ENCODE measurements at regions not wholly inside any gene's neighbourhood (a gene's known extent, or its start where the extent isn't known, plus 50 kb on each side); places are given as distances from the start of the nearest gene placed in this dataset.
"Not testable (repeated sequence)": the region's sequence is repeated elsewhere in the genome, so short reads cannot be mapped to it uniquely, and the experiment has no call there.

DNA sequence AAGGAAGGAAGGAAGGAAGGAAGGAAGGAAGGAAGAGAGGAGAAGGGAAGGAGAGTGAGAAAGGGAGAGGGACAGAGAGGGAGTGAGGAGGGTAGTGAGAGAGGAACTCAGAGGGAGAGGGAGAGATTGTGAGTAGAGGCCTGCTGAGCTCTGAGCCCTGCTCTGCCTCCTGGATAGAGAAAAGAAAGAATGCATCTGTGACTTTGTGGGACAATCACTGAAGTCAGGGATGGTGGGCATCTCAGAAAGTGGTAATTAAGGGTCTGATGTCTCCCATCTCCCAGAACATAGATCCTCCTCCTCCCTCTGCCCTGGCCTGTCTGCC lies 142.9 kb upstream of the BANK1 start:
- no peaks in the 10 kb centered on the region for H3K9me3 ChIP-seq (ENCODE audit: control insufficient read depth, low read length)
- H3K4me1 ChIP-seq (ENCODE audit: control insufficient read depth, insufficient read depth, low read length, poor library complexity, severe bottlenecking): no peaks in the 10 kb centered on the region
- H3K36me3 ChIP-seq (ENCODE audit: control insufficient read depth, insufficient read depth, low read length): no peaks in the 10 kb centered on the region
- no peak overlapping the region for H3K4me3 ChIP-seq (ENCODE audit: insufficient read depth, low read depth, low read length, poor library complexity, severe bottlenecking)
- H3K27ac ChIP-seq (ENCODE audit: insufficient read depth, low read length, poor library complexity, severe bottlenecking): no peak overlapping the region
- DNase-seq: no peak
- no peaks in the 10 kb centered on the region for H3K27me3 ChIP-seq (replicated peaks; ENCODE audit: control insufficient read depth, insufficient read depth, low read length, poor library complexity, severe bottlenecking)

DNA sequence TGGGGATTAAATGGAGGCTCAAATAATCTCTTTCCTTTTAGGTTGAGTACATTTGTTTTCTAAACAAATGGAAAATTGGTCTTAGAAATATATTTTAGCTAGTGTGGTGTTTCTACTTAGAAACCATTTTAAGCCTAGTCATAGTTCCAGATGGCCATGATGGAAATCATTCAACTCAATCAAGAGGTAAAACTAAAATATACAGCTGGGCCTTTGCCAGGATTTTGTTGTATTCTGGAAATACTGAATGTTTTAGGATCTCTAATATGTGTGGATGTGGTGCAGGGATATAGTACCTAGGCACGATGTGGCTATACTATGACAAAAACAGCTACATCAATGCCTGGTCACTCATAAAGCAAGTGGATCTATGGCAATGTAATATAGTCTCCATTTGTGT lies 146.0 kb upstream of the BANK1 start:
- no peaks in the 10 kb centered on the region for H3K27me3 ChIP-seq (replicated peaks; ENCODE audit: control insufficient read depth, insufficient read depth, low read length, poor library complexity, severe bottlenecking)
- no peaks in the 10 kb centered on the region for H3K4me1 ChIP-seq (ENCODE audit: control insufficient read depth, insufficient read depth, low read length, poor library complexity, severe bottlenecking)
- H3K9me3 ChIP-seq (ENCODE audit: control insufficient read depth, low read length): no peaks in the 10 kb centered on the region
- no peak overlapping the region for H3K4me3 ChIP-seq (ENCODE audit: insufficient read depth, low read depth, low read length, poor library complexity, severe bottlenecking)
- no peaks in the 10 kb centered on the region for H3K36me3 ChIP-seq (ENCODE audit: control insufficient read depth, insufficient read depth, low read length)
- DNase-seq: no peak
- H3K27ac ChIP-seq (ENCODE audit: insufficient read depth, low read length, poor library complexity, severe bottlenecking): no peak overlapping the region

DNA sequence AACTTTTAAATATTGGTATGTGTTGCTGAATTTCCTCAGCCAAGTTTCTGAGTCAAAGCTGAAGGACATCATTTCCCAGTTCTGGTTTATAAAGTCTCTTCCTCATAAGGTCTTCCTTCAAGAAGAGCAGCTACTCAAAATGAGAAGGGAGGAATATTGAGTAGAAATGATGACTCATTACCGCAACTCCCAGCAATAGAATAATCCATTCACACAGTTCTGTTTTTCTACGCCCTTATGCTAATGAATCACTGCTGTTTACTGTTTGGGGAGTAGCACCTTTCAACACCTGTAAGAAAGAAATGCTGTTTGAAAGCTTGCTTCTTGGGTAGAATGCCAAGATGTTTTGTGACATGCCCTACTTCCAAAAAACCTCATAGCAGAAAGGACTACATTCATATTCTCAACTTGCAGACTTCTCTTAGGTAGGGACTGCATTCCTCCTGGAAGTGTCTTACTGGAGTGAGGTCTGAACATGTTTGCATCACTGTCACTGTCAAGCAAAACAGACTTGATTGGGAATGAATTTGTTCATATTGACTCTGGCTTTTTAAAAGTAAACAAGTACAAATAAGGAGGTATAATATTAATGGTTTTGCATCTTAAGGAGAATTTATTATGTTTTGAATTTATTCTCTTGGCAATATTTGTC lies 147.2 kb upstream of the BANK1 start:
- Histone ChIP-seq H3K27ac (ENCODE audit: insufficient read depth, low read length, poor library complexity, severe bottlenecking) (no peak overlapping the region), H3K27me3 (replicated peaks; ENCODE audit: control insufficient read depth, insufficient read depth, low read length, poor library complexity, severe bottlenecking) (no peaks in the 10 kb centered on the region), H3K4me3 (ENCODE audit: insufficient read depth, low read depth, low read length, poor library complexity, severe bottlenecking) (no peak overlapping the region), H3K36me3 (ENCODE audit: control insufficient read depth, insufficient read depth, low read length) (no peaks in the 10 kb centered on the region), H3K9me3 (ENCODE audit: control insufficient read depth, low read length) (no peaks in the 10 kb centered on the region), H3K4me1 (ENCODE audit: control insufficient read depth, insufficient read depth, low read length, poor library complexity, severe bottlenecking) (no peaks in the 10 kb centered on the region)
- no peak for DNase-seq

DNA sequence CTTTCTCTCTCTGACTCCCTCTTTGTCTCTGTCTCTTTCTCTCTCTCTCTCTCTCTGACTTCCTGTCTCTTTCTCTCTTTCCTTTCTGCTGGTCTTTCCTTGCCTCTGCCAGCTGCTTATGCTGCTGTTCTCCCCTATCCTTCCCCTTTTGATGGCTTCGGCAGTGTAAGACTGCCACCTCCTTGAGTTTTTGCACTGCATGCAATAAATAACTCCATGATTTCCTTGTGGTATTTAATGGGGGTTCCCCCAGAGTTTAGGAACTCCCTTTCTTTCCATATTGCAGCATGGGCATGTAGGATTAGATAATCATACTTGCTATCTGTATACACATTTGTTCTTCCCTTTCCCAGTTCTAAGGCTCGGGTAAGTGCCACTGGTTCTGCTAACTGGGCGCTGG lies 157.8 kb upstream of the BANK1 start:
- not testable (repeated sequence) for H3K27ac ChIP-seq (ENCODE audit: insufficient read depth, low read length, poor library complexity, severe bottlenecking); H3K36me3 ChIP-seq (ENCODE audit: control insufficient read depth, insufficient read depth, low read length); H3K4me1 ChIP-seq (ENCODE audit: control insufficient read depth, insufficient read depth, low read length, poor library complexity, severe bottlenecking); H3K9me3 ChIP-seq (ENCODE audit: control insufficient read depth, low read length); DNase-seq; H3K4me3 ChIP-seq (ENCODE audit: insufficient read depth, low read depth, low read length, poor library complexity, severe bottlenecking); H3K27me3 ChIP-seq (replicated peaks; ENCODE audit: control insufficient read depth, insufficient read depth, low read length, poor library complexity, severe bottlenecking)

DNA sequence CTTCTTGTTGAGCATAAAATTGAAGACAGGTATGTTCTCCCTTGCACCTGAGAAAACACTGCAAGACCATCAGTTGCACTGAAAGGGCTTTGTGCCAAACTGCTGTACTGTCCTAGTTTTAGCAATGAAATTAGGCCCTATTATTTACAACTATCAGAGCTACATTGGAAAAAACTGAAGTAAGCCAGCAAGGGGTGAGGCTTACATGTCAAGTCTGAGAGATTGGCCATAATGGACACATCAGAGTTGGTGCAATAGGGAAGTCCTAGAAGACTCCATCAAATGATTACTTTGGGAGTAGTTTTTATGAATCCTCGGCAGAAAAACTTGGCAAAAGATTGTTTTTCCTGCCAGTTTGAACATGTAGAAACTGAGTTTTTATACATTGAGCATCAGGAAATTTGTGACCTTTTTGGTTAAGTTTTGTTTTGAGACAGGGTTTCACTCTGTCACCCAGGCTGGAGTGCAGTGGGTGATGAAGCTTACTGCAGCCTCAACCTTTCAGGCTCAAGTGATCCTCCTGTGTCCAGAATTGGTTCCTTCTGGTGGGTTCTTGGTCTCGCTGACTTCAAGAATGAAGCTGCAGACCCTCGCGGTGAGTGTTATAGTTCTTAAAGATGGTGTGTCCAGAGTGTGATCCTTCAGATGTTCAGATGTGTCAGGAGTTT lies 160.1 kb upstream of the BANK1 start:
- Histone ChIP-seq H3K27ac (ENCODE audit: insufficient read depth, low read length, poor library complexity, severe bottlenecking) (no peak overlapping the region), H3K4me3 (ENCODE audit: insufficient read depth, low read depth, low read length, poor library complexity, severe bottlenecking) (no peak overlapping the region), H3K4me1 (ENCODE audit: control insufficient read depth, insufficient read depth, low read length, poor library complexity, severe bottlenecking) (no peaks in the 10 kb centered on the region), H3K27me3 (replicated peaks; ENCODE audit: control insufficient read depth, insufficient read depth, low read length, poor library complexity, severe bottlenecking) (no peaks in the 10 kb centered on the region), H3K36me3 (ENCODE audit: control insufficient read depth, insufficient read depth, low read length) (no peaks in the 10 kb centered on the region), H3K9me3 (ENCODE audit: control insufficient read depth, low read length) (no peaks in the 10 kb centered on the region)
- no peak for DNase-seq

DNA sequence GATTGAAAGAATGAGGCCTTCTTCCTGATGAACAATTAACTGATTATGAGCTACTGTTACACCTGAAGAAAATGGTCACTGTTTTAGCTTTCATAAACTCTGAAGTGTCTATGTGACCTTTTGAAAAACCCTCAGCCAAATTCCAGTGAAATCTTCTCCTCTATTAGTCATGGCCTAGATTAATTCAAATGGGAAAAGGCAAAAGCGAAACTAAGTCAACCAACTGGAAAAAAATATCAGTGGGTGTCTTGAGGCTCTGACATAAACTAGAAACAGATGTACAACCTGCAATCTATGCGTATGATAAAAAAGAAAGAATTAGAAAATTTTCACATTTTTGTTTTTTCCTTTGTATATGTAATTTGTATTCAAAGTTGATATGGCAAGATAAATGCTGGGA lies 169.4 kb upstream of the BANK1 start:
- no peak for DNase-seq
- Histone ChIP-seq H3K36me3 (ENCODE audit: control insufficient read depth, insufficient read depth, low read length) (no peaks in the 10 kb centered on the region), H3K27ac (ENCODE audit: insufficient read depth, low read length, poor library complexity, severe bottlenecking) (no peak overlapping the region), H3K4me1 (ENCODE audit: control insufficient read depth, insufficient read depth, low read length, poor library complexity, severe bottlenecking) (no peaks in the 10 kb centered on the region), H3K9me3 (ENCODE audit: control insufficient read depth, low read length) (no peaks in the 10 kb centered on the region), H3K4me3 (ENCODE audit: insufficient read depth, low read depth, low read length, poor library complexity, severe bottlenecking) (no peak overlapping the region), H3K27me3 (replicated peaks; ENCODE audit: control insufficient read depth, insufficient read depth, low read length, poor library complexity, severe bottlenecking) (no peaks in the 10 kb centered on the region)

DNA sequence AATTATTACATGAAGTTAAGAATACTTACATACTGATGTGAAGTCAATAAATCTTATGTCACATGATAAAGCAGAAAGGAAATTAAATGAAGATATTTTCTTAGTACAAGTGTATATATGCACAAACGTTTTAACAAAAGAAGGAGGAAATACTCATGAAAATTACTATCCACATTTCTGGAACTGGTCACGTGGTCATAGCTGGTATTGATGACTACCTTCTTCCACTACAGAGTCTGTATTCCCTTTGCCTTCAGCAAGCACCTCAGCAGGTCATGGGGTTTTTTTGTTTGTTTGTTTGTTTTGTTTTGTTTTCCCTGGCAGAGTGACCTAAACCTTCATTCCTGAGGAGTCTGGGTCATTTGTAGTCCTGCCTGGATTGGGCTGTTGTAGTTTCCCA lies 174.9 kb upstream of the BANK1 start:
- Histone ChIP-seq H3K4me3 (ENCODE audit: insufficient read depth, low read depth, low read length, poor library complexity, severe bottlenecking) (no peak overlapping the region), H3K9me3 (ENCODE audit: control insufficient read depth, low read length) (no peaks in the 10 kb centered on the region), H3K36me3 (ENCODE audit: control insufficient read depth, insufficient read depth, low read length) (no peaks in the 10 kb centered on the region), H3K27ac (ENCODE audit: insufficient read depth, low read length, poor library complexity, severe bottlenecking) (no peak overlapping the region), H3K4me1 (ENCODE audit: control insufficient read depth, insufficient read depth, low read length, poor library complexity, severe bottlenecking) (no peaks in the 10 kb centered on the region), H3K27me3 (replicated peaks; ENCODE audit: control insufficient read depth, insufficient read depth, low read length, poor library complexity, severe bottlenecking) (no peaks in the 10 kb centered on the region)
- DNase-seq: no peak

DNA sequence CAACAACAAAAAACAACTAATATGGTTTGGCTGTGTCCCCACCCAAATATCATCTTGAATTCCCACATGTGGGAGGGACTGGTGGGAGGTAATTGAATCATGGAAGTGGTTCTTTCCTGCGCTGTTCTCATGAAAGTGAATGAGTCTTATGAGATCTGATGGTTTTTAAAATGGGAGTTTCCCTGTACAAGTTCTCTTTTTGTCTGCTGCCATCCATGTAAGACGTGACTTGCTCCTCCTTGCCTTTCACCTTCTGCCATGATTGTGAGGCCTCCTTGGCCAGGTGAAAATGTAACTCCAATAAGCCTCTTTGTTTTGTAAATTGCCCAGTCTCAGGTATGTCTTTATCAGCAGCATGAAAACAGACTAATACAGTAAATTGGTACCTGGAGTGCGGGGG lies 183.5 kb upstream of the BANK1 start:
- H3K27me3 ChIP-seq (replicated peaks; ENCODE audit: control insufficient read depth, insufficient read depth, low read length, poor library complexity, severe bottlenecking); H3K36me3 ChIP-seq (ENCODE audit: control insufficient read depth, insufficient read depth, low read length); DNase-seq; H3K27ac ChIP-seq (ENCODE audit: insufficient read depth, low read length, poor library complexity, severe bottlenecking); H3K4me3 ChIP-seq (ENCODE audit: insufficient read depth, low read depth, low read length, poor library complexity, severe bottlenecking); H3K4me1 ChIP-seq (ENCODE audit: control insufficient read depth, insufficient read depth, low read length, poor library complexity, severe bottlenecking); H3K9me3 ChIP-seq (ENCODE audit: control insufficient read depth, low read length): not testable (repeated sequence)

DNA sequence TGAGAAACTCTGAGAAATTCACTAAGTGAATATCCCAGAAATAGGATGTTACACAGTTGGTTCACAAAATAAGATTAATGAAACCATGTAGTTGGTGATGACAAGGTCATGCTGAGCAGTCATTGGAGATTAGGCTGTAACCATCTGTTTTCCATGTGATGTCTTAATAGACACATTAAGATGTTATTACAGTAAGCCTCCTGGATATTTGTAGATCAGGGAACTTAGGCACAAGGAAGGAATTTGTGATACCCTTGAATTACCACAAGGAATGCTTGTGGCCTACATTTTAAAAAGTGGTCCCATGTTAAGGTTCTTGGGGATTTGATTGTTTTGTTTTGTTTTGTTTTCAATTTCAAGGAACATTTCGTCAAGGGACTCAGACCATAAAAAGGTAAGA lies 185.6 kb upstream of the BANK1 start:
- Histone ChIP-seq H3K36me3 (ENCODE audit: control insufficient read depth, insufficient read depth, low read length) (no peaks in the 10 kb centered on the region), H3K27me3 (replicated peaks; ENCODE audit: control insufficient read depth, insufficient read depth, low read length, poor library complexity, severe bottlenecking) (no peaks in the 10 kb centered on the region), H3K27ac (ENCODE audit: insufficient read depth, low read length, poor library complexity, severe bottlenecking) (no peak overlapping the region), H3K9me3 (ENCODE audit: control insufficient read depth, low read length) (no peaks in the 10 kb centered on the region), H3K4me1 (ENCODE audit: control insufficient read depth, insufficient read depth, low read length, poor library complexity, severe bottlenecking) (no peaks in the 10 kb centered on the region), H3K4me3 (ENCODE audit: insufficient read depth, low read depth, low read length, poor library complexity, severe bottlenecking) (no peak overlapping the region)
- DNase-seq: no peak

DNA sequence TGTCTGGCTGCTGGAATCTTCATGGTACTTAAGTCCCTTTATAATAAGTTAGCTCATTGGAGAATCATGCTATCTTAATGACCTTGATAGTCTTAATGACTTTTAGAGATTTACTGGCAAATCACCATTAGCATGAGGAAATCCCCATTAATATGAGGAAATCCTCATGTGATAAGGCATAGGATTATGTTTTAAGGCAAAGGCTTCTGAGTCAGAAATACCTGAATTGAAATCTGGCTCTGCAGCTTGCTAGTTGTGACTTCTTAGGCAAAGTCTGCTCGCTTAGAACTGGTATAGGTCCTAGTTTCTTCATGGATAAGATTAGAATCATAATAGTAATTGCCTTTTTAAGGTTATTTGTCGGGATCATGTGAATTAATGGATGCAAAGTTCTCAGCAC lies 190.2 kb upstream of the BANK1 start:
- no peak overlapping the region for H3K27ac ChIP-seq (ENCODE audit: insufficient read depth, low read length, poor library complexity, severe bottlenecking)
- H3K9me3 ChIP-seq (ENCODE audit: control insufficient read depth, low read length): no peaks in the 10 kb centered on the region
- no peaks in the 10 kb centered on the region for H3K36me3 ChIP-seq (ENCODE audit: control insufficient read depth, insufficient read depth, low read length)
- H3K27me3 ChIP-seq (replicated peaks; ENCODE audit: control insufficient read depth, insufficient read depth, low read length, poor library complexity, severe bottlenecking): no peaks in the 10 kb centered on the region
- H3K4me1 ChIP-seq (ENCODE audit: control insufficient read depth, insufficient read depth, low read length, poor library complexity, severe bottlenecking): no peaks in the 10 kb centered on the region
- no peak for DNase-seq
- H3K4me3 ChIP-seq (ENCODE audit: insufficient read depth, low read depth, low read length, poor library complexity, severe bottlenecking): no peak overlapping the region
